SK-N-MC (cell line): ENCODE measurements at regions not wholly inside any gene's neighbourhood (a gene's known extent, or its start where the extent isn't known, plus 50 kb on each side); places are given as distances from the start of the nearest gene placed in this dataset.

ENCODE experiments used
- EZH2 ChIP-seq: fragments of 200-600 bp; sonication (generic); IDR thresholded peaks from one replicate; pipeline ENCODE4 v1.6.1; 2017; ENCODE audit warnings: antibody characterized with exemption
- POLR2AphosphoS5 ChIP-seq: IDR thresholded peaks from 2 replicates; pipeline ENCODE4 v1.6.1; 2012; ENCODE audit warnings: mild to moderate bottlenecking, low read depth, low read length, borderline replicate concordance

GRCh38 chr12:13587721-13588390 lies 391.3 kb downstream of the EMP1 start:
- TF ChIP-seq EZH2 (no peak), POLR2AphosphoS5 (no peak)
